GM12878 (cell line): ENCODE measurements at regions not wholly inside any gene's neighbourhood (a gene's known extent, or its start where the extent isn't known, plus 50 kb on each side); places are given as distances from the start of the nearest gene placed in this dataset.

Source experiments
- ATAC-seq: fragments of 200-7000 bp; cut with Tn5 transposase; 3 replicates; pipeline ENCODE4 v1.9.1; 2020; ENCODE audit warnings: mild to moderate bottlenecking, moderate library complexity
- BruUV-seq: library from RNA; stranded (reverse); fragments of 400-500 nt; replicated peaks from 2 replicates; lab custom pipeline; 2021; lab: Mats Ljungman, UMichigan
- CTCF ChIA-PET: fragments of 300-600 bp; sonication (Branson Sonifier 250); formaldehyde crosslinking; extraction: SDS; loops from one replicate; lab custom pipeline; 2021; ENCODE audit warnings: inconsistent platforms; lab: Yijun Ruan, JAX
- POLR2A ChIA-PET: fragments of 350-600 bp; formaldehyde crosslinking; extraction: SDS; loops from one replicate; lab custom pipeline; 2021; ENCODE audit warnings: inconsistent platforms; lab: Charles Lee
- RAD21 ChIA-PET: fragments of 300-600 bp; sonication (Branson Sonifier 250); formaldehyde crosslinking; loops from one replicate; lab custom pipeline; 2023; ENCODE audit warnings: antibody characterized with exemption; ENCODE audit not compliant: unreplicated experiment; lab: Charles Lee
- SMC1A ChIA-PET: fragments of 300-600 bp; sonication (Branson Sonifier 250); formaldehyde crosslinking; loops from one replicate; lab custom pipeline; 2023; ENCODE audit not compliant: unreplicated experiment, uncharacterized antibody; lab: Charles Lee
- DNase-seq: peaks from one replicate; pipeline ENCODE4 v3.0.0-alpha.2; 2011; ENCODE audit warnings: low read depth, low spot score
- FAIRE-seq: peaks from 3 replicates; lab custom pipeline; 2011; peaks lifted over from hg19 to GRCh38; lab: Jason Lieb, UNC
- H2AFZ ChIP-seq: 2 replicates; pipeline ENCODE4 v1.6.0; 2011; ENCODE audit warnings: low read depth, low read length, control low read depth; ENCODE audit not compliant: control insufficient read depth
- H3K27ac ChIP-seq: 2 replicates; pipeline ENCODE4 v1.5.1; 2011; ENCODE audit warnings: control low read depth; ENCODE audit not compliant: control insufficient read depth, insufficient read depth
- H3K27me3 ChIP-seq, 2 experiments: replicated peaks in 1 of 2; 2 replicates each; pipeline versions ENCODE4 v1.6.0 to v1.6.1; 2011; ENCODE audit warnings: low read length in 1 of 2; ENCODE audit not compliant: control insufficient read depth in 2 of 2, insufficient read depth in 2 of 2
- H3K36me3 ChIP-seq, 2 experiments: 2 replicates each; pipeline ENCODE4 v1.5.1; 2011; ENCODE audit warnings: low read length in 1 of 2; ENCODE audit not compliant: control insufficient read depth in 2 of 2, insufficient read depth in 2 of 2
- H3K4me1 ChIP-seq: 2 replicates; pipeline ENCODE4 v1.6.1; 2011; ENCODE audit warnings: mild to moderate bottlenecking, low read length, moderate library complexity, mixed read lengths; ENCODE audit not compliant: control insufficient read depth, insufficient read depth
- H3K4me2 ChIP-seq: 2 replicates; pipeline ENCODE4 v1.6.0; 2011; ENCODE audit warnings: control low read depth; ENCODE audit not compliant: control insufficient read depth, insufficient read depth
- H3K4me3 ChIP-seq: fragments of 200-600 bp; sonication (generic); 2 replicates; pipeline ENCODE4 v1.5.1; 2016
- H3K79me2 ChIP-seq: 2 replicates; pipeline ENCODE4 v1.6.0; 2011; ENCODE audit warnings: low read length; ENCODE audit not compliant: control insufficient read depth, insufficient read depth
- H3K9ac ChIP-seq: 2 replicates; pipeline ENCODE4 v1.8.0; 2011; ENCODE audit warnings: low read length, control low read depth, mixed read lengths; ENCODE audit not compliant: control insufficient read depth, insufficient read depth
- H3K9me3 ChIP-seq: replicated peaks from 3 replicates; pipeline ENCODE4 v1.5.1; 2011; ENCODE audit warnings: mild to moderate bottlenecking, low read length; ENCODE audit not compliant: control insufficient read depth, insufficient read depth
- H4K20me1 ChIP-seq: 2 replicates; pipeline ENCODE4 v1.6.0; 2011; ENCODE audit not compliant: control insufficient read depth, insufficient read depth
- ATF3 ChIP-seq: IDR thresholded peaks from 2 replicates; pipeline ENCODE4 v1.6.1; 2011; ENCODE audit warnings: low read depth, mild to moderate bottlenecking, low read length, moderate library complexity, borderline replicate concordance; ENCODE audit errors: extremely low read depth
- CREB1 ChIP-seq: IDR thresholded peaks from 2 replicates; pipeline ENCODE4 v1.6.1; 2012; ENCODE audit warnings: low read depth, mild to moderate bottlenecking, inconsistent platforms
- HDAC2 ChIP-seq: fragments of 200-600 bp; sonication (generic); IDR thresholded peaks from 2 replicates; pipeline ENCODE4 v1.6.1; 2017
- HDAC6 ChIP-seq: fragments of 200-600 bp; sonication (generic); IDR thresholded peaks from one replicate; pipeline ENCODE4 v1.8.0; 2017; ENCODE audit warnings: antibody characterized with exemption; ENCODE audit not compliant: unreplicated experiment
- MAX ChIP-seq: IDR thresholded peaks from 2 replicates; pipeline ENCODE4 v1.6.1; 2012; ENCODE audit warnings: low read depth, low read length, improper control_type of control experiment
- MYB ChIP-seq: fragments of 150-350 bp; IDR thresholded peaks from 2 replicates; pipeline ENCODE4 v1.6.1; 2014; ENCODE audit warnings: mild to moderate bottlenecking, low read depth, low read length, borderline replicate concordance
- PBX3 ChIP-seq: IDR thresholded peaks from 2 replicates; pipeline ENCODE4 v1.6.1; 2011; ENCODE audit warnings: mild to moderate bottlenecking, low read depth, low read length, moderate library complexity; ENCODE audit not compliant: insufficient replicate concordance
- REST ChIP-seq: IDR thresholded peaks from 2 replicates; pipeline ENCODE4 v1.6.1; 2012; ENCODE audit warnings: mild to moderate bottlenecking, low read depth, low read length
- RFX5 ChIP-seq: IDR thresholded peaks from 2 replicates; pipeline ENCODE4 v1.6.1; 2011; ENCODE audit warnings: low read depth, low read length, improper control_type of control experiment
- ZNF207 ChIP-seq: fragments of 450-650 bp; IDR thresholded peaks from 2 replicates; pipeline ENCODE4 v1.6.1; 2014; ENCODE audit warnings: antibody characterized with exemption, mild to moderate bottlenecking, borderline replicate concordance
- WGBS: methylation state at CpG from one replicate; pipeline ENCODE4 v1.1.6; 2016; ENCODE audit warnings: low lambda C conversion rate; ENCODE audit not compliant: insufficient replicate concordance, insufficient coverage; ENCODE audit errors: missing lambda C conversion rate; 5-methylcytosine and 5-hydroxymethylcytosine counted together
- in situ Hi-C: fragments of 300-500 bp; cut with MboI; formaldehyde crosslinking; loops from 9 replicates; pipeline ENCODE4 v1.14.3; 2018; ENCODE audit warnings: mixed read lengths
- intact Hi-C: fragments of 100-400 bp; cut with micrococcal nuclease; formaldehyde crosslinking; loops from one replicate; pipeline ENCODE4 v1.14.2; 2022; ENCODE audit not compliant: unreplicated experiment
- TF ChIP-seq, protein P1 (sequence below): fragments of 450-650 bp; IDR thresholded peaks from 2 replicates; pipeline ENCODE4 v1.6.1; 2017; ENCODE audit warnings: mild to moderate bottlenecking

GRCh38 chr3:1551741-1552140 is 458.9 kb downstream of the CNTN6 start:
- no peak for DNase-seq
- H2AFZ ChIP-seq = no peak overlapping the region
- BruUV-seq = no TSS peak
- H3K79me2 ChIP-seq = no peaks in the 10 kb centered on the region
- intact Hi-C loops = no loop called here
- no peak overlapping the region for H3K27ac ChIP-seq
- POLR2A ChIA-PET = no interaction called here
- no peaks in the 10 kb centered on the region for H3K9me3 ChIP-seq
- TF ChIP-seq REST (no peak), ZNF207 (no peak), MYB (no peak), MAX (no peak), HDAC2 (no peak), ATF3 (no peak), PBX3 (no peak), CREB1 (no peak), HDAC6 (no peak), RFX5 (no peak)
- TF ChIP-seq, protein P1, sequence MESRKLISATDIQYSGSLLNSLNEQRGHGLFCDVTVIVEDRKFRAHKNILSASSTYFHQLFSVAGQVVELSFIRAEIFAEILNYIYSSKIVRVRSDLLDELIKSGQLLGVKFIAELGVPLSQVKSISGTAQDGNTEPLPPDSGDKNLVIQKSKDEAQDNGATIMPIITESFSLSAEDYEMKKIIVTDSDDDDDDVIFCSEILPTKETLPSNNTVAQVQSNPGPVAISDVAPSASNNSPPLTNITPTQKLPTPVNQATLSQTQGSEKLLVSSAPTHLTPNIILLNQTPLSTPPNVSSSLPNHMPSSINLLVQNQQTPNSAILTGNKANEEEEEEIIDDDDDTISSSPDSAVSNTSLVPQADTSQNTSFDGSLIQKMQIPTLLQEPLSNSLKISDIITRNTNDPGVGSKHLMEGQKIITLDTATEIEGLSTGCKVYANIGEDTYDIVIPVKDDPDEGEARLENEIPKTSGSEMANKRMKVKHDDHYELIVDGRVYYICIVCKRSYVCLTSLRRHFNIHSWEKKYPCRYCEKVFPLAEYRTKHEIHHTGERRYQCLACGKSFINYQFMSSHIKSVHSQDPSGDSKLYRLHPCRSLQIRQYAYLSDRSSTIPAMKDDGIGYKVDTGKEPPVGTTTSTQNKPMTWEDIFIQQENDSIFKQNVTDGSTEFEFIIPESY = no peak
- TF ChIP-seq, all 136 proteins: peak for 0
- CTCF ChIA-PET = no interaction called here
- no peak for ATAC-seq
- in situ Hi-C loops = no loop called here
- RAD21 ChIA-PET = no interaction called here
- Histone ChIP-seq H3K27me3 (no peaks in the 10 kb centered on the region), H3K4me2 (no peak overlapping the region), H3K4me3 (no peak overlapping the region), H4K20me1 (no peaks in the 10 kb centered on the region), H3K4me1 (no peaks in the 10 kb centered on the region), H3K9ac (no peak overlapping the region), H3K36me3 (no peaks in the 10 kb centered on the region)
- SMC1A ChIA-PET = no interaction called here
- WGBS = 3% methylated on average over 2 of the region's 2 CpGs
- FAIRE-seq = no peak
